ENCODE measurements at regions not wholly inside any gene's neighbourhood (a gene's known extent, or its start where the extent isn't known, plus 50 kb on each side); places are given as distances from the start of the nearest gene placed in this dataset.

GRCh38 chr3:23036728-23037127, 166.4 kb upstream of the UBE2E2 start:
- no peak for FAIRE-seq

GRCh38 chr3:23038471-23038870, 164.7 kb upstream of the UBE2E2 start:
- FAIRE-seq (no peak), DNase-seq (ENCODE audit: low spot score) (no peak)

More at GRCh38 chr3:23036728-23037127, 166.4 kb upstream of the UBE2E2 start:
- no peak for DNase-seq (ENCODE audit: low spot score)

GRCh38 chr3:23041918-23042696, 161.0 kb upstream of the UBE2E2 start:
- peak; percentile 61 for DNase-seq (ENCODE audit: low spot score)
- no peak for FAIRE-seq

- DNase-seq (ENCODE audit: low spot score) (no peak), FAIRE-seq (no peak)
Measured at GRCh38 chr3:23044463-23044862, 158.7 kb upstream of the UBE2E2 start.

GRCh38 chr3:23046536-23046935, 156.6 kb upstream of the UBE2E2 start:
- FAIRE-seq (no peak), DNase-seq (ENCODE audit: low spot score) (no peak)

- DNase-seq (ENCODE audit: low spot score): no peak
- peak; percentile 5 for FAIRE-seq
Measured at GRCh38 chr3:23051240-23052140, 151.6 kb upstream of the UBE2E2 start.

GRCh38 chr3:23052208-23052607, 150.9 kb upstream of the UBE2E2 start:
- FAIRE-seq (no peak), DNase-seq (ENCODE audit: low spot score) (no peak)

GRCh38 chr3:23052620-23053019, 150.5 kb upstream of the UBE2E2 start:
- FAIRE-seq (no peak), DNase-seq (ENCODE audit: low spot score) (peak; percentile 15)

- peak; percentile 62 for DNase-seq (ENCODE audit: low spot score)
- no peak for FAIRE-seq
Measured at GRCh38 chr3:23055733-23056376, 147.3 kb upstream of the UBE2E2 start.

GRCh38 chr3:23062582-23062981, 140.5 kb upstream of the UBE2E2 start:
- no peak for DNase-seq (ENCODE audit: low spot score)
- no peak for FAIRE-seq

GRCh38 chr3:23062982-23063381, 140.1 kb upstream of the UBE2E2 start:
- FAIRE-seq: no peak
- no peak for DNase-seq (ENCODE audit: low spot score)

- no peak for DNase-seq (ENCODE audit: low spot score)
- FAIRE-seq: no peak
Measured at GRCh38 chr3:23067116-23067515, 136.0 kb upstream of the UBE2E2 start.

- DNase-seq (ENCODE audit: low spot score) (no peak), FAIRE-seq (no peak)
Measured at GRCh38 chr3:23068016-23068728, 135.0 kb upstream of the UBE2E2 start.

GRCh38 chr3:23071296-23071695, 131.8 kb upstream of the UBE2E2 start:
- FAIRE-seq (no peak), DNase-seq (ENCODE audit: low spot score) (no peak)

GRCh38 chr3:23071758-23072157, 131.4 kb upstream of the UBE2E2 start:
- DNase-seq (ENCODE audit: low spot score) (no peak), FAIRE-seq (no peak)

- FAIRE-seq (no peak), DNase-seq (ENCODE audit: low spot score) (no peak)
Measured at GRCh38 chr3:23072693-23073092, 130.4 kb upstream of the UBE2E2 start.

- no peak for DNase-seq (ENCODE audit: low spot score)
- FAIRE-seq: no peak
Measured at GRCh38 chr3:23073724-23074305, 129.3 kb upstream of the UBE2E2 start.

- FAIRE-seq (no peak), DNase-seq (ENCODE audit: low spot score) (no peak)
Measured at GRCh38 chr3:23075496-23075895, 127.6 kb upstream of the UBE2E2 start.

- DNase-seq (ENCODE audit: low spot score): no peak
- FAIRE-seq: no peak
Measured at GRCh38 chr3:23076437-23076836, 126.7 kb upstream of the UBE2E2 start.

- DNase-seq (ENCODE audit: low spot score) (no peak), FAIRE-seq (no peak)
Measured at GRCh38 chr3:23077126-23077525, 126.0 kb upstream of the UBE2E2 start.

- FAIRE-seq (no peak), DNase-seq (ENCODE audit: low spot score) (no peak)
Measured at GRCh38 chr3:23078735-23079134, 124.4 kb upstream of the UBE2E2 start.
